SK-N-SH (cell line): ENCODE measurements at regions not wholly inside any gene's neighbourhood (a gene's known extent, or its start where the extent isn't known, plus 50 kb on each side); places are given as distances from the start of the nearest gene placed in this dataset.

ENCODE experiments used
- CTCF ChIA-PET: fragments of 300-600, 350-600 bp; formaldehyde crosslinking; extraction: SDS; loops from one replicate; lab custom pipeline; 2021; lab: Yijun Ruan, JAX
- POLR2A ChIA-PET: fragments of 350-600 bp; sonication (Branson Sonifier 250); formaldehyde crosslinking; extraction: SDS; loops from one replicate; lab custom pipeline; 2020; ENCODE audit warnings: antibody characterized with exemption, inconsistent platforms; lab: Yijun Ruan, JAX
- DNase-seq: peaks from one replicate; pipeline ENCODE4 v3.0.0; 2012
- H2AFZ ChIP-seq: fragments of 200-600 bp; sonication (generic); 2 replicates; pipeline ENCODE4 v1.8.1; 2016; ENCODE audit warnings: antibody characterized with exemption, mild to moderate bottlenecking, low read depth
- H3F3A ChIP-seq: fragments of 200-600 bp; sonication (generic); replicated peaks from 2 replicates; pipeline ENCODE3; 2016; ENCODE audit warnings: antibody characterized with exemption, mild to moderate bottlenecking; ENCODE audit not compliant: insufficient read depth
- H3K27ac ChIP-seq, 2 experiments: fragments of 200-500 bp in 1 of 2; fragments of 200-600 bp in 1 of 2; sonication (Bioruptor generic) in 1 of 2; sonication (generic), shearing (Covaris generic) in 1 of 2; 2 replicates each; pipeline versions ENCODE4 v1.5.1 to v1.6.1; 2014 to 2016; ENCODE audit warnings: low read depth in 2 of 2, inconsistent platforms in 1 of 2, low read length in 1 of 2, mild to moderate bottlenecking in 1 of 2, mixed read lengths in 1 of 2
- H3K27me3 ChIP-seq: fragments of 200-600 bp; sonication (generic), shearing (Covaris generic); 2 replicates; pipeline ENCODE4 v1.6.1; 2016; ENCODE audit warnings: mixed run types; ENCODE audit not compliant: insufficient read depth
- H3K36me3 ChIP-seq, 2 experiments: fragments of 200-500 bp in 1 of 2; fragments of 200-600 bp in 1 of 2; sonication (Bioruptor generic) in 1 of 2; sonication (generic) in 1 of 2; replicated peaks in 1 of 2; 2 replicates each; pipeline versions ENCODE3 to v1.5.1; 2014 to 2016; ENCODE audit warnings: low read length in 1 of 2, mild to moderate bottlenecking in 1 of 2; ENCODE audit not compliant: insufficient read depth in 2 of 2, control insufficient read depth in 1 of 2
- H3K4me1 ChIP-seq, 2 experiments: fragments of 200-500 bp in 1 of 2; fragments of 200-600 bp in 1 of 2; sonication (Bioruptor generic) in 1 of 2; sonication (generic), shearing (Covaris generic) in 1 of 2; 2 replicates each; pipeline versions ENCODE4 v1.5.1 to v1.6.1; 2014 to 2016; ENCODE audit warnings: low read depth in 1 of 2, low read length in 1 of 2, mixed run types in 1 of 2; ENCODE audit not compliant: insufficient read depth in 2 of 2, control insufficient read depth in 1 of 2
- H3K4me2 ChIP-seq: fragments of 200-600 bp; sonication (generic), shearing (Covaris generic); 2 replicates; pipeline ENCODE4 v1.6.1; 2017; ENCODE audit warnings: mixed run types
- H3K4me3 ChIP-seq, 2 experiments: fragments of 200-500 bp in 1 of 2; fragments of 200-600 bp in 1 of 2; sonication (Bioruptor generic) in 1 of 2; sonication (generic), shearing (Covaris generic) in 1 of 2; 2 replicates each; pipeline versions ENCODE4 v1.5.1 to v1.8.1; 2014 to 2016; ENCODE audit warnings: low read depth in 2 of 2, inconsistent platforms in 1 of 2, low read length in 1 of 2, mild to moderate bottlenecking in 1 of 2, mixed read lengths in 1 of 2, moderate library complexity in 1 of 2
- H3K79me2 ChIP-seq: fragments of 200-600 bp; sonication (generic); 2 replicates; pipeline ENCODE4 v1.8.1; 2017; ENCODE audit warnings: mild to moderate bottlenecking; ENCODE audit not compliant: insufficient read depth
- H3K9ac ChIP-seq: fragments of 200-600 bp; sonication (generic); 2 replicates; pipeline ENCODE4 v1.6.1; 2017; ENCODE audit warnings: mixed run types
- H3K9me2 ChIP-seq: fragments of 200-600 bp; sonication (generic); 2 replicates; pipeline ENCODE4 v1.6.1; 2017; ENCODE audit warnings: mixed run types
- H3K9me3 ChIP-seq: fragments of 200-600 bp; sonication (generic); 2 replicates; pipeline ENCODE4 v1.6.1; 2017; ENCODE audit warnings: mixed run types, mild to moderate bottlenecking, moderate library complexity
- H4K20me1 ChIP-seq: fragments of 200-600 bp; sonication (generic); 2 replicates; pipeline ENCODE4 v1.6.1; 2017; ENCODE audit warnings: mild to moderate bottlenecking, mixed run types; ENCODE audit not compliant: insufficient read depth
- CHD2 ChIP-seq: fragments of 150-350 bp; IDR thresholded peaks from 2 replicates; pipeline ENCODE4 v1.6.1; 2018; ENCODE audit warnings: low read length; ENCODE audit not compliant: partially characterized antibody
- ELF1 ChIP-seq: IDR thresholded peaks from 2 replicates; pipeline ENCODE4 v1.4.0; 2012
- EP300 ChIP-seq, 2 experiments: IDR thresholded peaks; 2 replicates each; pipeline versions ENCODE4 v1.4.0 to v1.6.1; 2012; ENCODE audit warnings: borderline replicate concordance in 1 of 2, low read depth in 1 of 2, low read length in 1 of 2
- FOSL2 ChIP-seq: IDR thresholded peaks from 2 replicates; pipeline ENCODE4 v1.4.0; 2012; ENCODE audit warnings: low read depth, mild to moderate bottlenecking, moderate library complexity, borderline replicate concordance
- FOXJ3 ChIP-seq: sonication (generic); formaldehyde crosslinking; IDR thresholded peaks from 2 replicates; pipeline ENCODE4 v1.5.1; 2020; ENCODE audit warnings: mild to moderate bottlenecking, missing genetic modification reagents
- GATA2 ChIP-seq: sonication (generic); formaldehyde crosslinking; IDR thresholded peaks from 2 replicates; pipeline ENCODE4 v1.5.0; 2020; ENCODE audit warnings: mild to moderate bottlenecking, missing genetic modification reagents
- MAX ChIP-seq: IDR thresholded peaks from 2 replicates; pipeline ENCODE4 v1.4.0; 2012; ENCODE audit warnings: low read depth
- MXI1 ChIP-seq: IDR thresholded peaks from 2 replicates; pipeline ENCODE4 v1.6.1; 2012; ENCODE audit warnings: mild to moderate bottlenecking, low read depth, low read length, improper control_type of control experiment
- POLR2AphosphoS5 ChIP-seq: IDR thresholded peaks from 2 replicates; pipeline ENCODE4 v1.6.1; 2012; ENCODE audit warnings: low read depth, low read length
- RCOR1 ChIP-seq: fragments of 150-350 bp; IDR thresholded peaks from 2 replicates; pipeline ENCODE4 v1.6.1; 2017; ENCODE audit warnings: antibody characterized with exemption, low read length
- RFX5 ChIP-seq: IDR thresholded peaks from 2 replicates; pipeline ENCODE4 v1.6.1; 2012; ENCODE audit warnings: mild to moderate bottlenecking, improper control_type of control experiment, low read length
- RXRA ChIP-seq: IDR thresholded peaks from 2 replicates; pipeline ENCODE4 v1.4.0; 2012; ENCODE audit warnings: low read depth, mild to moderate bottlenecking, borderline replicate concordance
- SIN3A ChIP-seq: IDR thresholded peaks from 2 replicates; pipeline ENCODE4 v1.6.1; 2012; ENCODE audit warnings: low read depth, mild to moderate bottlenecking, low read length, moderate library complexity, borderline replicate concordance
- TCF12 ChIP-seq: IDR thresholded peaks from 2 replicates; pipeline ENCODE4 v1.4.0; 2012
- TEAD4 ChIP-seq: IDR thresholded peaks from 2 replicates; pipeline ENCODE4 v1.4.0; 2012; ENCODE audit warnings: mild to moderate bottlenecking, borderline replicate concordance; ENCODE audit not compliant: insufficient read depth
- YY1 ChIP-seq: IDR thresholded peaks from 2 replicates; pipeline ENCODE4 v1.4.0; 2012; ENCODE audit warnings: low read depth, mild to moderate bottlenecking
- ZBTB33 ChIP-seq: IDR thresholded peaks from 2 replicates; pipeline ENCODE4 v1.4.0; 2012; ENCODE audit warnings: low read depth, borderline replicate concordance
- WGBS: methylation state at CpG from one replicate; pipeline ENCODE4 v1.1.6; 2017; ENCODE audit warnings: low lambda C conversion rate; 5-methylcytosine and 5-hydroxymethylcytosine counted together
- TF ChIP-seq, protein P1 (sequence below): fragments of 200-600 bp; sonication (generic); IDR thresholded peaks from 2 replicates; pipeline ENCODE4 v1.6.1; 2017; ENCODE audit warnings: antibody characterized with exemption, mild to moderate bottlenecking, moderate library complexity
- TF ChIP-seq, protein P2 (sequence below): IDR thresholded peaks from 2 replicates; pipeline ENCODE4 v1.6.1; 2012; ENCODE audit warnings: mild to moderate bottlenecking, low read depth, low read length, moderate library complexity
- TF ChIP-seq, protein P3 (sequence below): IDR thresholded peaks from 2 replicates; pipeline ENCODE4 v1.4.0; 2012; ENCODE audit warnings: low read depth, borderline replicate concordance
- TF ChIP-seq, protein P4 (sequence below): fragments of 150-350 bp; IDR thresholded peaks from 2 replicates; pipeline ENCODE4 v1.6.1; 2017; ENCODE audit warnings: antibody characterized with exemption, low read length, low read depth, borderline replicate concordance

- no peak for TF ChIP-seq EP300 (IDR thresholded peaks at IDR 0.05; ENCODE audit: borderline replicate concordance in 1 of 2, low read depth in 1 of 2, low read length in 1 of 2)
- no peak for TF ChIP-seq YY1
- TF ChIP-seq MXI1: no peak
- TF ChIP-seq, protein P1, sequence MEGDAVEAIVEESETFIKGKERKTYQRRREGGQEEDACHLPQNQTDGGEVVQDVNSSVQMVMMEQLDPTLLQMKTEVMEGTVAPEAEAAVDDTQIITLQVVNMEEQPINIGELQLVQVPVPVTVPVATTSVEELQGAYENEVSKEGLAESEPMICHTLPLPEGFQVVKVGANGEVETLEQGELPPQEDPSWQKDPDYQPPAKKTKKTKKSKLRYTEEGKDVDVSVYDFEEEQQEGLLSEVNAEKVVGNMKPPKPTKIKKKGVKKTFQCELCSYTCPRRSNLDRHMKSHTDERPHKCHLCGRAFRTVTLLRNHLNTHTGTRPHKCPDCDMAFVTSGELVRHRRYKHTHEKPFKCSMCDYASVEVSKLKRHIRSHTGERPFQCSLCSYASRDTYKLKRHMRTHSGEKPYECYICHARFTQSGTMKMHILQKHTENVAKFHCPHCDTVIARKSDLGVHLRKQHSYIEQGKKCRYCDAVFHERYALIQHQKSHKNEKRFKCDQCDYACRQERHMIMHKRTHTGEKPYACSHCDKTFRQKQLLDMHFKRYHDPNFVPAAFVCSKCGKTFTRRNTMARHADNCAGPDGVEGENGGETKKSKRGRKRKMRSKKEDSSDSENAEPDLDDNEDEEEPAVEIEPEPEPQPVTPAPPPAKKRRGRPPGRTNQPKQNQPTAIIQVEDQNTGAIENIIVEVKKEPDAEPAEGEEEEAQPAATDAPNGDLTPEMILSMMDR: no peak
- no peak for TF ChIP-seq TCF12
- no peak for TF ChIP-seq RCOR1
- TF ChIP-seq RFX5: no peak
- TF ChIP-seq CHD2: no peak
Observed at GRCh38 chr1:30600258-30600657, 123.1 kb downstream of the MATN1 start (continued).

- Histone ChIP-seq H3K79me2 (no peaks in the 10 kb centered on the region), H2AFZ (no peak overlapping the region), H3K27ac (no peak overlapping the region), H4K20me1 (no peaks in the 10 kb centered on the region), H3K9me2 (no peaks in the 10 kb centered on the region), H3K4me3 (no peak overlapping the region), H3K9ac (no peak overlapping the region), H3K27me3 (no peaks in the 10 kb centered on the region)
- POLR2A ChIA-PET: no interaction called here
- CTCF ChIA-PET: no interaction called here
- TF ChIP-seq POLR2AphosphoS5: no peak
- TF ChIP-seq, protein P2, sequence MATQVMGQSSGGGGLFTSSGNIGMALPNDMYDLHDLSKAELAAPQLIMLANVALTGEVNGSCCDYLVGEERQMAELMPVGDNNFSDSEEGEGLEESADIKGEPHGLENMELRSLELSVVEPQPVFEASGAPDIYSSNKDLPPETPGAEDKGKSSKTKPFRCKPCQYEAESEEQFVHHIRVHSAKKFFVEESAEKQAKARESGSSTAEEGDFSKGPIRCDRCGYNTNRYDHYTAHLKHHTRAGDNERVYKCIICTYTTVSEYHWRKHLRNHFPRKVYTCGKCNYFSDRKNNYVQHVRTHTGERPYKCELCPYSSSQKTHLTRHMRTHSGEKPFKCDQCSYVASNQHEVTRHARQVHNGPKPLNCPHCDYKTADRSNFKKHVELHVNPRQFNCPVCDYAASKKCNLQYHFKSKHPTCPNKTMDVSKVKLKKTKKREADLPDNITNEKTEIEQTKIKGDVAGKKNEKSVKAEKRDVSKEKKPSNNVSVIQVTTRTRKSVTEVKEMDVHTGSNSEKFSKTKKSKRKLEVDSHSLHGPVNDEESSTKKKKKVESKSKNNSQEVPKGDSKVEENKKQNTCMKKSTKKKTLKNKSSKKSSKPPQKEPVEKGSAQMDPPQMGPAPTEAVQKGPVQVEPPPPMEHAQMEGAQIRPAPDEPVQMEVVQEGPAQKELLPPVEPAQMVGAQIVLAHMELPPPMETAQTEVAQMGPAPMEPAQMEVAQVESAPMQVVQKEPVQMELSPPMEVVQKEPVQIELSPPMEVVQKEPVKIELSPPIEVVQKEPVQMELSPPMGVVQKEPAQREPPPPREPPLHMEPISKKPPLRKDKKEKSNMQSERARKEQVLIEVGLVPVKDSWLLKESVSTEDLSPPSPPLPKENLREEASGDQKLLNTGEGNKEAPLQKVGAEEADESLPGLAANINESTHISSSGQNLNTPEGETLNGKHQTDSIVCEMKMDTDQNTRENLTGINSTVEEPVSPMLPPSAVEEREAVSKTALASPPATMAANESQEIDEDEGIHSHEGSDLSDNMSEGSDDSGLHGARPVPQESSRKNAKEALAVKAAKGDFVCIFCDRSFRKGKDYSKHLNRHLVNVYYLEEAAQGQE: no peak
- TF ChIP-seq ELF1: no peak
- no peak for TF ChIP-seq FOXJ3
- TF ChIP-seq, protein P3, sequence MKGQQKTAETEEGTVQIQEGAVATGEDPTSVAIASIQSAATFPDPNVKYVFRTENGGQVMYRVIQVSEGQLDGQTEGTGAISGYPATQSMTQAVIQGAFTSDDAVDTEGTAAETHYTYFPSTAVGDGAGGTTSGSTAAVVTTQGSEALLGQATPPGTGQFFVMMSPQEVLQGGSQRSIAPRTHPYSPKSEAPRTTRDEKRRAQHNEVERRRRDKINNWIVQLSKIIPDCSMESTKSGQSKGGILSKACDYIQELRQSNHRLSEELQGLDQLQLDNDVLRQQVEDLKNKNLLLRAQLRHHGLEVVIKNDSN: no peak
- TF ChIP-seq FOSL2: no peak
- TF ChIP-seq, protein P4, sequence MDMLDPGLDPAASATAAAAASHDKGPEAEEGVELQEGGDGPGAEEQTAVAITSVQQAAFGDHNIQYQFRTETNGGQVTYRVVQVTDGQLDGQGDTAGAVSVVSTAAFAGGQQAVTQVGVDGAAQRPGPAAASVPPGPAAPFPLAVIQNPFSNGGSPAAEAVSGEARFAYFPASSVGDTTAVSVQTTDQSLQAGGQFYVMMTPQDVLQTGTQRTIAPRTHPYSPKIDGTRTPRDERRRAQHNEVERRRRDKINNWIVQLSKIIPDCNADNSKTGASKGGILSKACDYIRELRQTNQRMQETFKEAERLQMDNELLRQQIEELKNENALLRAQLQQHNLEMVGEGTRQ: no peak
- no peak for TF ChIP-seq GATA2
- TF ChIP-seq TEAD4: no peak
- no peak for TF ChIP-seq SIN3A
- TF ChIP-seq RCOR1: no peak
- no peak for TF ChIP-seq MAX
- TF ChIP-seq RXRA: no peak
- no peak for TF ChIP-seq EP300 (IDR thresholded peaks at IDR 0.05; ENCODE audit: borderline replicate concordance in 1 of 2, low read depth in 1 of 2, low read length in 1 of 2)
- TF ChIP-seq ZBTB33: no peak
- TF ChIP-seq, all 33 proteins: peak for 0
- Histone ChIP-seq H3F3A (no peaks in the 10 kb centered on the region), H3K9me3 (no peaks in the 10 kb centered on the region), H3K4me1 (peaks cover 0 to 6% of the 10 kb centered on the region in 2 experiments; a peak in 1 of 4 replicates), H3K36me3 (no peaks in the 10 kb centered on the region), H3K4me2 (no peak overlapping the region)
- no peak for DNase-seq
- WGBS: 65% methylated on average over 5 of the region's 5 CpGs
Observed at GRCh38 chr1:30599721-30600120, 123.7 kb downstream of the MATN1 start.
